Uterus (tissue), 2 donors: ENCODE measurements at regions not wholly inside any gene's neighbourhood (a gene's known extent, or its start where the extent isn't known, plus 50 kb on each side); places are given as distances from the start of the nearest gene placed in this dataset.

Experiments
- CTCF ChIP-seq, 4 experiments: fragments of 200-600 bp in 2 of 4; fragments of 450-650 bp in 2 of 4; sonication (generic) in 2 of 4; IDR thresholded peaks; one replicate each; pipeline ENCODE4 v1.5.1; 2016 to 2019; ENCODE audit warnings: antibody characterized with exemption in 4 of 4, mild to moderate bottlenecking in 2 of 4, moderate library complexity in 1 of 4
- POLR2A ChIP-seq, 2 donors: fragments of 450-650 bp; IDR thresholded peaks; one replicate each; pipeline ENCODE4 v1.6.1; 2016; ENCODE audit warnings: antibody characterized with exemption in 2 of 2, mild to moderate bottlenecking in 1 of 2, moderate library complexity in 1 of 2

GRCh38 chr5:90173299-90174030 is 236.1 kb downstream of the CETN3 start:
- TF ChIP-seq CTCF (IDR thresholded peaks at IDR 0.05) (no peak), POLR2A (IDR thresholded peaks at IDR 0.05) (no peak)
